ENCODE measurements at regions not wholly inside any gene's neighbourhood (a gene's known extent, or its start where the extent isn't known, plus 50 kb on each side); places are given as distances from the start of the nearest gene placed in this dataset.

DNA sequence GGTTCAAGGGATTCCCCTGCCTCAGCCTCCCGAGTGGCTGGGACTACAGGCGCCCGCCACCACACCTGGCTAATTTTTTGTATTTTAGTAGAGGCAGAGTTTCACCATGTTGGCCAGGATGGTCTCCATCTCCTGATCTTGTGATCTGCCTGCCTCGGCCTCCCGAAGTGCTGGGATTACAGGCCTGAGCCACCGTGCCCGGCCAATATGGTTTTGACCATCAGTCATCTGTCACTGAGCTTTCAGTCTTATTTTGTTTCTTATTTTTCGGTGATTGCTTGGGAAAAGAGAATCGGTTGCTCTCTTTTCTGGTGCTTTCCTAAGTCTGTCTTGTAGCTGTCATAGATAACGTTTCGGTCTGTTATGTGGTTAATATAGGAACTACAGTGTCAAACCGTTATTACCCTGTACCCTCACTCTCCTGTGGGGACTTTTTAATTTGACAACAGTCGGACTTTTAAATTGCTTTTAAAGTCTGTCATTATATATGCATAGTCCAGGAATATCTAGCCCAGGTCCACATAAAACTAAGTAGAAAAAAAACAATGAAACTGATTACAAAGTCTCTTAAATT, 453.4 kb downstream of the KCNJ18 start:
- TF ChIP-seq TAF1 (IDR thresholded peaks at IDR 0.05; ENCODE audit: low read depth) (no peak), POLR2AphosphoS5 (IDR thresholded peaks at IDR 0.05) (no peak), CTCF (IDR thresholded peaks at IDR 0.05; ENCODE audit: poor library complexity, severe bottlenecking) (no peak), EZH2 (IDR thresholded peaks at IDR 0.05; ENCODE audit: borderline replicate concordance, insufficient read depth, low read length, poor library complexity, severe bottlenecking) (no peak), EP300 (conservative IDR thresholded peaks at IDR 0.05; ENCODE audit: poor library complexity, severe bottlenecking) (no peak), MXI1 (conservative IDR thresholded peaks at IDR 0.05; ENCODE audit: poor library complexity, severe bottlenecking) (no peak), RAD21 (conservative IDR thresholded peaks at IDR 0.05) (no peak)
